ENCODE measurements at regions not wholly inside any gene's neighbourhood (a gene's known extent, or its start where the extent isn't known, plus 50 kb on each side); places are given as distances from the start of the nearest gene placed in this dataset.

- H3K27ac ChIP-seq, result no peak overlapping the region
- TF ChIP-seq CTCF (IDR thresholded peaks at IDR 0.05; ENCODE audit: low read depth, low read length), result no peak
- no peak overlapping the region for H3K4me3 ChIP-seq (ENCODE audit: low read depth, low read length)
- no peak for DNase-seq
- no peaks in the 10 kb centered on the region for H3K36me3 ChIP-seq
- H3K9me3 ChIP-seq (ENCODE audit: severe bottlenecking), result no peaks in the 10 kb centered on the region
- H3K27me3 ChIP-seq (ENCODE audit: insufficient read depth, low read depth, severe bottlenecking), result no peaks in the 10 kb centered on the region
Measured at GRCh38 chr5:129174480-129174879, 79.9 kb downstream of the ISOC1 start.

- Histone ChIP-seq H3K36me3 (no peaks in the 10 kb centered on the region), H3K4me3 (ENCODE audit: low read depth, low read length) (no peak overlapping the region), H3K9me3 (ENCODE audit: severe bottlenecking) (peaks cover 3% of the 10 kb centered on the region), H3K27ac (no peak overlapping the region), H3K27me3 (ENCODE audit: insufficient read depth, low read depth, severe bottlenecking) (no peaks in the 10 kb centered on the region)
- DNase-seq, result no peak
- no peak for TF ChIP-seq CTCF (IDR thresholded peaks at IDR 0.05; ENCODE audit: low read depth, low read length)
Measured at GRCh38 chr5:129177451-129177850, 82.9 kb downstream of the ISOC1 start.

- TF ChIP-seq CTCF (IDR thresholded peaks at IDR 0.05; ENCODE audit: low read depth, low read length), result no peak
- no peaks in the 10 kb centered on the region for H3K27me3 ChIP-seq (ENCODE audit: insufficient read depth, low read depth, severe bottlenecking)
- H3K4me3 ChIP-seq (ENCODE audit: low read depth, low read length), result no peak overlapping the region
- no peaks in the 10 kb centered on the region for H3K36me3 ChIP-seq
- H3K9me3 ChIP-seq (ENCODE audit: severe bottlenecking), result peaks cover 4% of the 10 kb centered on the region
- DNase-seq, result peak; percentile 19
- no peak overlapping the region for H3K27ac ChIP-seq
Measured at GRCh38 chr5:129199308-129199707, 104.8 kb downstream of the ISOC1 start.

GRCh38 chr5:129204525-129204924 lies 110.0 kb downstream of the ISOC1 start:
- Histone ChIP-seq H3K36me3 (no peaks in the 10 kb centered on the region), H3K27ac (no peak overlapping the region), H3K27me3 (ENCODE audit: insufficient read depth, low read depth, severe bottlenecking) (no peaks in the 10 kb centered on the region), H3K4me3 (ENCODE audit: low read depth, low read length) (no peak overlapping the region), H3K9me3 (ENCODE audit: severe bottlenecking) (no peaks in the 10 kb centered on the region)
- no peak for DNase-seq
- TF ChIP-seq CTCF (IDR thresholded peaks at IDR 0.05; ENCODE audit: low read depth, low read length), result no peak

GRCh38 chr5:129216001-129216400 lies 121.5 kb downstream of the ISOC1 start:
- no peak for TF ChIP-seq CTCF (IDR thresholded peaks at IDR 0.05; ENCODE audit: low read depth, low read length)
- no peak overlapping the region for H3K4me3 ChIP-seq (ENCODE audit: low read depth, low read length)
- no peaks in the 10 kb centered on the region for H3K9me3 ChIP-seq (ENCODE audit: severe bottlenecking)
- no peak for DNase-seq
- H3K36me3 ChIP-seq, result no peaks in the 10 kb centered on the region
- no peaks in the 10 kb centered on the region for H3K27me3 ChIP-seq (ENCODE audit: insufficient read depth, low read depth, severe bottlenecking)
- no peak overlapping the region for H3K27ac ChIP-seq

GRCh38 chr5:129217179-129217578 lies 122.6 kb downstream of the ISOC1 start:
- Histone ChIP-seq H3K9me3 (ENCODE audit: severe bottlenecking) (no peaks in the 10 kb centered on the region), H3K4me3 (ENCODE audit: low read depth, low read length) (no peak overlapping the region), H3K27me3 (ENCODE audit: insufficient read depth, low read depth, severe bottlenecking) (no peaks in the 10 kb centered on the region), H3K27ac (no peak overlapping the region), H3K36me3 (no peaks in the 10 kb centered on the region)
- TF ChIP-seq CTCF (IDR thresholded peaks at IDR 0.05; ENCODE audit: low read depth, low read length), result no peak
- no peak for DNase-seq
